IPS DF 6.9 (cell line): ENCODE measurements at regions not wholly inside any gene's neighbourhood (a gene's known extent, or its start where the extent isn't known, plus 50 kb on each side); places are given as distances from the start of the nearest gene placed in this dataset.

Source experiments
- DNase-seq: peaks from one replicate; pipeline ENCODE4 v3.0.0-alpha.2; 2013; ENCODE audit warnings: low read depth, low spot score
- H3K27ac ChIP-seq: one replicate; pipeline ENCODE4 v1.5.1; 2013; ENCODE audit warnings: low read length, control low read depth
- H3K27me3 ChIP-seq: 2 replicates; pipeline ENCODE4 v1.6.1; 2013; ENCODE audit warnings: mild to moderate bottlenecking, low read length; ENCODE audit not compliant: control insufficient read depth, insufficient read depth
- H3K36me3 ChIP-seq: 2 replicates; pipeline ENCODE4 v1.6.1; 2013; ENCODE audit warnings: low read length; ENCODE audit not compliant: control insufficient read depth, insufficient read depth
- H3K4me1 ChIP-seq: 2 replicates; pipeline ENCODE4 v1.6.1; 2013; ENCODE audit warnings: low read length; ENCODE audit not compliant: control insufficient read depth, insufficient read depth
- H3K4me3 ChIP-seq: 2 replicates; pipeline ENCODE4 v1.5.1; 2013; ENCODE audit warnings: mild to moderate bottlenecking, low read length
- H3K9me3 ChIP-seq: 2 replicates; pipeline ENCODE4 v1.6.1; 2013; ENCODE audit warnings: low read length, inconsistent platforms; ENCODE audit not compliant: control insufficient read depth, insufficient read depth
- WGBS: extraction: QIAGEN DNeasy Blood & Tissue Kit; methylation state at CpG from one replicate; pipeline ENCODE4 v1.1.7; 2013; ENCODE audit warnings: mixed read lengths, missing lambda C conversion rate; ENCODE audit not compliant: insufficient read length, insufficient coverage; 5-methylcytosine and 5-hydroxymethylcytosine counted together

DNA sequence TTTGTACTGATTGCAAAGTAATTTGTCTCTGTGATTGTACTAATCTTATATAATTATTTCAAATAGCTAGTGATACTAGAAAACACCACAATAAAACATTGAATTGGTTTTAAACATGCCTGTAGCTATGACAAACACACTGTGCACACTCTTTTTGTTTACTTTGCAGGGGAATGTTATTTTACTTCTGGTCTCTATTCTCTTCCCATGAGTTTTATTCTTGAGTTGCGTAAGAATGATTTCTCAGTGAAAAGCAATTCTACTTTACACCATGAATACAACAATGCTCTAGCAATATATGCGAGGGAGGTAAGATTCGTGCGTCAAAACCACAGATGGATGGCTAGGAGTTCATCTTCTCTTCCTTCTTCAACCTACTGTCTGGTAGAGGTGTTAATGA lies 68.4 kb upstream of the PHACTR1 start:
- no peak overlapping the region for H3K27ac ChIP-seq
- H3K4me1 ChIP-seq, result no peaks in the 10 kb centered on the region
- H3K36me3 ChIP-seq, result no peaks in the 10 kb centered on the region
- no CpG with 5 or more reads among the region's 4 CpGs for WGBS
- no peaks in the 10 kb centered on the region for H3K27me3 ChIP-seq
- H3K9me3 ChIP-seq, result no peaks in the 10 kb centered on the region
- DNase-seq, result no peak
- no peak overlapping the region for H3K4me3 ChIP-seq

DNA sequence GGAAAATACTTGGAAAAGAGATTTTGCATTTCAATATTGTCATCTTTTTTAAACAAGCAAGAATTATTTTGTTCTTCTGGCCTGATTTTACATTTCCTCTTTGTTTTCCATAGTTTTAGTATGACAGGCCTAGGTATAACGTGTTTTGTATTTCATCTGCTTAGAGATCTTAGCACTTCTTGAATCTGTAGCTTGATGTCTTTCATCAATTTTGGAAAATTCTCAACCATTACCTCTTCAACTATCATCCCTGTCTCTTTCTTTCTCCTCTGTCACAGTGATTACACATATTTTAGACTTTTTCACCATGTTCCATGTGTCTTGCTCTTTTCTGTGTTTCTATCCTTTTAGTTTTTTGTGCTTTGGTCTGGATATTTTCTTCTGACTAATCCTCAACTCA lies 67.2 kb upstream of the PHACTR1 start:
- no peaks in the 10 kb centered on the region for H3K36me3 ChIP-seq
- H3K9me3 ChIP-seq, result no peaks in the 10 kb centered on the region
- H3K27ac ChIP-seq, result no peak overlapping the region
- H3K27me3 ChIP-seq, result no peaks in the 10 kb centered on the region
- no peak overlapping the region for H3K4me3 ChIP-seq
- DNase-seq, result no peak
- no peaks in the 10 kb centered on the region for H3K4me1 ChIP-seq
- no CpG with 5 or more reads among the region's 1 CpG for WGBS

DNA sequence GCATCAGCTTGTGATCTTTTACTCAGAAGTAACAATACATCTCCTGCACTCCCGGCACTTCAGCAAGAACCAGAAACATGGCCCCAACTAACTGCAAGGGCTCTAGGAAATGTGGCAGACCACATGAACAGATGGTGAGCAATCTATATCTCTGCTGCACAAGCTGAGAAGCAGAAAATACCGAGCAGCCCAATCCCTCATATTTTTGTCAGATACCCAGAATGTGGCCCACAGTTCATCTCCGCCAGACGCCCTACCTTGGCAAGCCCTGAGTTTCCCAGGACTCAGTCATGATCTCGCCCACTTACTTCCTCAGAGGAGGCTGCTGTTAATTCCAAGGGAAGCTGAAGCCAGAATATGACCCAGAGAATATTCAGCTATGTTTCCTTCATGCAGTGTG lies 63.1 kb upstream of the PHACTR1 start:
- no peak for DNase-seq
- Histone ChIP-seq H3K36me3 (no peaks in the 10 kb centered on the region), H3K9me3 (no peaks in the 10 kb centered on the region), H3K27me3 (no peaks in the 10 kb centered on the region), H3K27ac (no peak overlapping the region), H3K4me3 (no peak overlapping the region), H3K4me1 (no peaks in the 10 kb centered on the region)
- no CpG with 5 or more reads among the region's 5 CpGs for WGBS

DNA sequence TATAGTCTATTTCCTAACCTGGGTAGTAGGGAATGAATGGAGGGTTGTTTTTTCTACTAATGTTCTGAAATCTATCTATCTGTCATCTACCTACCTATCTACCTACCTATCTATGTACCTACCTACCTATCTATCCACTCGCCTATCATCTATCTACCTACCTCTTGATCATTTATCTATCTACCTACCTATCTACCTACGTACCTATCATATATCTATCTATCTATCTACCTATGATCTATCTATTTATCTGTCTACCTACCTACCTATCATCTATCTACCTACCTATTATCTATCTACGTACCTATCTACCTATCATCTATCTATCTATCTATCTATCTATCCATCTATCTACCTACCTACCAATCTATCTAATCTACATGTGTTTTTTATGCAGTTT lies 62.5 kb upstream of the PHACTR1 start:
- Histone ChIP-seq H3K36me3 (no peaks in the 10 kb centered on the region), H3K4me1 (no peaks in the 10 kb centered on the region), H3K9me3 (no peaks in the 10 kb centered on the region), H3K27ac (no peak overlapping the region), H3K4me3 (no peak overlapping the region), H3K27me3 (no peaks in the 10 kb centered on the region)
- 100% methylated on average over 2 of the region's 3 CpGs for whole genome bisulfite sequencing
- no peak for DNase-seq

DNA sequence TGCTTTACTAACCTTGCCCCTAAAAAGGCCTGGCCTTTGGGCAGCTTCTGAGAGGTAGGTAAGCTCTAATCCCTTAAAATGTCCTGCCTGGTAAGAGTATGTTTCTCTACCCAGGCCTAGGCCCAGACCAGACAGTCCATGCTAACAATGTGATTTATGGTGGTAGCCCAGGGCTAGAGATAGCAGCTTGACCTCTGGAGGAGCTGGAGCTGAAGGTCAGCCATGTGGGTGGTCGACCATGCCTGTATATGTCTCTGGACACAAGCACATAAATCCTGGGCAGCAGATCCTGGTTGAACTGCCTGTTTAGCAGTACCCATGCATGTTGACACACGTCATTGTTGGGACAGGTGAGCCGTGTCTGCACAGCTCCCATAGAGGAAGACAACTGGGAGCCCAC lies 62.1 kb upstream of the PHACTR1 start:
- Histone ChIP-seq H3K36me3 (no peaks in the 10 kb centered on the region), H3K27ac (no peak overlapping the region), H3K9me3 (no peaks in the 10 kb centered on the region), H3K27me3 (no peaks in the 10 kb centered on the region), H3K4me3 (no peak overlapping the region), H3K4me1 (no peaks in the 10 kb centered on the region)
- DNase-seq, result no peak
- no CpG with 5 or more reads among the region's 3 CpGs for WGBS

DNA sequence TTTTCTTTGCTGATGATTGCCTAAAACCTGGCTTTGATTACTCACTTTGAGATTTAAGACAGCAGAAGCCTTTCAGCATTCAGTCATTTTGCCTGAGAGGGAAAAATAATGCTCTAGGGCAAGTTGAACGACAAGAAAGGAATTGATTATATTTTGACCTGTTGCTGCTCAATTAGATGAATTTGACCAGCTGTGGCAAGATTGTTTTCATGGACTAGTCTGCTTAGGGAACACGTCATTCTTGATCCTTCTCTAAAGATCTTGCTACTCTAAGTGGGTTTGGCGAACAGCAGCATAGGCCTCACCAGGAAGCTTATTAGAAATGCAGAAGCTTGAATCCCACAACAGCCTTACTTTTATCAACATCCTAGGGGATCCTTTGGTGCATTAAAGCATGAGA lies 59.7 kb upstream of the PHACTR1 start:
- no peaks in the 10 kb centered on the region for H3K4me1 ChIP-seq
- no peak for DNase-seq
- H3K27me3 ChIP-seq, result no peaks in the 10 kb centered on the region
- no CpG with 5 or more reads among the region's 3 CpGs for WGBS
- no peaks in the 10 kb centered on the region for H3K36me3 ChIP-seq
- no peak overlapping the region for H3K4me3 ChIP-seq
- H3K27ac ChIP-seq, result no peak overlapping the region
- H3K9me3 ChIP-seq, result no peaks in the 10 kb centered on the region

DNA sequence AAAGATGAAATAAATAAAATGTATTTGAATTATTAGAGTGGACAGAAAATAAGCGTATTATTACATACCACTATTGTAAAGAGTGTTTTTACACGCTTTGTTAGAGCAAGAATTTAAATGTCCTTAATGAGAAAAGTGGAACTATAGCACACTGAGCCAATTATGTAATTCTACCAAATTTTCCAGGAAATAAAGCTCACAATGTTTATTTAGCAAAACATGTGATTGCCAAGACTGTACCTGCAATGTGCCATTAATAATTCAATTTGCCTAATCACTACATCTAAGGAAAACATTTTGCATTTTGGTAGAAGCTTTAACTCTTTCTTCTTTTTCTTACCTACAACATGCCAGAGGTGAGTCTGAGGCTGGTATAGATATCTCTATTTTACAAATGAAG lies 58.7 kb upstream of the PHACTR1 start:
- Histone ChIP-seq H3K36me3 (no peaks in the 10 kb centered on the region), H3K27me3 (no peaks in the 10 kb centered on the region), H3K4me1 (no peaks in the 10 kb centered on the region), H3K27ac (no peak overlapping the region), H3K4me3 (no peak overlapping the region), H3K9me3 (no peaks in the 10 kb centered on the region)
- WGBS, result no CpG with 5 or more reads among the region's 2 CpGs
- DNase-seq, result no peak

DNA sequence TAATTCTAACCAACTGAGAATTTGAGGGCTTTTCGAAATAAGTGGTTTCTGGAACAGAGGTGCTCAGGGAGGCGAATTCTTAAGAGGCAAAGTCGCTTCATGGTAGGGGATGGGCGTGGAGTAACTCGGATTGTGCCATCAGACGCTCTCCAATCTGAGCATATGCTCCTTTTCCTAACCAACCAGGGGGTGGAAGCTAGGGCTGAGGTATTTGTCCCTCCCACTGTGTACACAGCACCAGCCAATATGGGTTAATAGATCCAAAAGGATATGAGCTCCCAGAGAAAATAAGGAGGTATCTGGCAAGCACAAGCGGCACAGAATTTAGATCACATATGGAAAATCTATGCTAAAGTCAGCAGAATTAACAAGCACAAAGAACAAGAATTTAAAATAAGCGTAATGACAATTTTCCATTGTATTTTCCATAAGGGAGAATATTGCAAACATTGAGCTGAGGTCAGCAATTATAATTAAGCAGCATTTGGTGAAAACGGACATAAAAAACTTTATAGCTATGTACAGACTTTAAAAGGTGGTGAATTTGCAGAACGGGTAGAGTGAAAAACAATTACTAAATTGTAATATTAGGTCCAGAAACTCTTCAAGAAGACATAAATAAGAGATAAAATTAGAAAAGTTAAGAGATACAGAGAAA lies 55.0 kb upstream of the PHACTR1 start:
- DNase-seq, result no peak
- Histone ChIP-seq H3K27ac (no peak overlapping the region), H3K9me3 (no peaks in the 10 kb centered on the region), H3K36me3 (no peaks in the 10 kb centered on the region), H3K4me3 (no peak overlapping the region), H3K4me1 (no peaks in the 10 kb centered on the region), H3K27me3 (no peaks in the 10 kb centered on the region)
- WGBS, result no CpG with 5 or more reads among the region's 10 CpGs
